A549 (cell line): ENCODE measurements at regions not wholly inside any gene's neighbourhood (a gene's known extent, or its start where the extent isn't known, plus 50 kb on each side); places are given as distances from the start of the nearest gene placed in this dataset.

Source experiments
- KDM5A ChIP-seq: fragments of 200-600 bp; sonication (generic); IDR thresholded peaks from 2 replicates; pipeline ENCODE4 v1.6.1; 2016; ENCODE audit warnings: antibody characterized with exemption, mild to moderate bottlenecking
- MAFK ChIP-seq: fragments of 450-650 bp; IDR thresholded peaks from 2 replicates; pipeline ENCODE4 v1.6.1; 2014; ENCODE audit not compliant: partially characterized antibody
- POLR2A ChIP-seq: IDR thresholded peaks from 2 replicates; pipeline ENCODE4 v1.6.1; 2012; ENCODE audit warnings: mild to moderate bottlenecking, low read length
- TF ChIP-seq, protein P1 (sequence below): fragments of >200 bp; sonication (Bioruptor Twin); formaldehyde crosslinking; IDR thresholded peaks from 3 replicates; pipeline ENCODE4 v1.5.1; 2016
- TF ChIP-seq, protein P2 (sequence below): fragments of 200-600 bp; sonication (generic); IDR thresholded peaks from 2 replicates; pipeline ENCODE4 v1.6.1; 2016; ENCODE audit warnings: antibody characterized with exemption, mild to moderate bottlenecking, moderate library complexity

DNA sequence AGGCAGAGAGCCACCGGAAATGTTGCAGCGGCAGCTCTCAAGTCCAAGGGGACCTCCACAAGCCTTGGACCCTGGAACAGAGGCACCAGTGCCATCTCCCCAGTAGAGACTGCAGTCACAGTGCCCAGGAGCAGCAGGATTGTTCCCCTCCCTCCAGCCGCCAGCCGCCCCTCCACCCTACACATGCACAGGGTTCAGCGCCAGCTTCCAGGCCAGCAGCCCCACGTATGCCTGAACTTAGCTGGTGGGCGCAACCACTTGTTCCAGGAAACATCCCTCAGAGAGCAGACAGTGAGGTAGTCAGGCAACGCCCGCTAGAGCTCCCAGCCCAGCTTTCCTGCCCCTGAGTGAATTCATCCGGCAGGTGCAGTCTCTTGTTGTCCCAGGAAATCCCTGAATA is 1098.1 kb upstream of the NCAM2 start:
- TF ChIP-seq, protein P1, sequence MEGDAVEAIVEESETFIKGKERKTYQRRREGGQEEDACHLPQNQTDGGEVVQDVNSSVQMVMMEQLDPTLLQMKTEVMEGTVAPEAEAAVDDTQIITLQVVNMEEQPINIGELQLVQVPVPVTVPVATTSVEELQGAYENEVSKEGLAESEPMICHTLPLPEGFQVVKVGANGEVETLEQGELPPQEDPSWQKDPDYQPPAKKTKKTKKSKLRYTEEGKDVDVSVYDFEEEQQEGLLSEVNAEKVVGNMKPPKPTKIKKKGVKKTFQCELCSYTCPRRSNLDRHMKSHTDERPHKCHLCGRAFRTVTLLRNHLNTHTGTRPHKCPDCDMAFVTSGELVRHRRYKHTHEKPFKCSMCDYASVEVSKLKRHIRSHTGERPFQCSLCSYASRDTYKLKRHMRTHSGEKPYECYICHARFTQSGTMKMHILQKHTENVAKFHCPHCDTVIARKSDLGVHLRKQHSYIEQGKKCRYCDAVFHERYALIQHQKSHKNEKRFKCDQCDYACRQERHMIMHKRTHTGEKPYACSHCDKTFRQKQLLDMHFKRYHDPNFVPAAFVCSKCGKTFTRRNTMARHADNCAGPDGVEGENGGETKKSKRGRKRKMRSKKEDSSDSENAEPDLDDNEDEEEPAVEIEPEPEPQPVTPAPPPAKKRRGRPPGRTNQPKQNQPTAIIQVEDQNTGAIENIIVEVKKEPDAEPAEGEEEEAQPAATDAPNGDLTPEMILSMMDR, result no peak
- no peak for TF ChIP-seq POLR2A
- TF ChIP-seq, protein P2, sequence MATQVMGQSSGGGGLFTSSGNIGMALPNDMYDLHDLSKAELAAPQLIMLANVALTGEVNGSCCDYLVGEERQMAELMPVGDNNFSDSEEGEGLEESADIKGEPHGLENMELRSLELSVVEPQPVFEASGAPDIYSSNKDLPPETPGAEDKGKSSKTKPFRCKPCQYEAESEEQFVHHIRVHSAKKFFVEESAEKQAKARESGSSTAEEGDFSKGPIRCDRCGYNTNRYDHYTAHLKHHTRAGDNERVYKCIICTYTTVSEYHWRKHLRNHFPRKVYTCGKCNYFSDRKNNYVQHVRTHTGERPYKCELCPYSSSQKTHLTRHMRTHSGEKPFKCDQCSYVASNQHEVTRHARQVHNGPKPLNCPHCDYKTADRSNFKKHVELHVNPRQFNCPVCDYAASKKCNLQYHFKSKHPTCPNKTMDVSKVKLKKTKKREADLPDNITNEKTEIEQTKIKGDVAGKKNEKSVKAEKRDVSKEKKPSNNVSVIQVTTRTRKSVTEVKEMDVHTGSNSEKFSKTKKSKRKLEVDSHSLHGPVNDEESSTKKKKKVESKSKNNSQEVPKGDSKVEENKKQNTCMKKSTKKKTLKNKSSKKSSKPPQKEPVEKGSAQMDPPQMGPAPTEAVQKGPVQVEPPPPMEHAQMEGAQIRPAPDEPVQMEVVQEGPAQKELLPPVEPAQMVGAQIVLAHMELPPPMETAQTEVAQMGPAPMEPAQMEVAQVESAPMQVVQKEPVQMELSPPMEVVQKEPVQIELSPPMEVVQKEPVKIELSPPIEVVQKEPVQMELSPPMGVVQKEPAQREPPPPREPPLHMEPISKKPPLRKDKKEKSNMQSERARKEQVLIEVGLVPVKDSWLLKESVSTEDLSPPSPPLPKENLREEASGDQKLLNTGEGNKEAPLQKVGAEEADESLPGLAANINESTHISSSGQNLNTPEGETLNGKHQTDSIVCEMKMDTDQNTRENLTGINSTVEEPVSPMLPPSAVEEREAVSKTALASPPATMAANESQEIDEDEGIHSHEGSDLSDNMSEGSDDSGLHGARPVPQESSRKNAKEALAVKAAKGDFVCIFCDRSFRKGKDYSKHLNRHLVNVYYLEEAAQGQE, result no peak
- TF ChIP-seq KDM5A, result no peak
- no peak for TF ChIP-seq MAFK
